ENCODE measurements at regions not wholly inside any gene's neighbourhood (a gene's known extent, or its start where the extent isn't known, plus 50 kb on each side); places are given as distances from the start of the nearest gene placed in this dataset.

DNA sequence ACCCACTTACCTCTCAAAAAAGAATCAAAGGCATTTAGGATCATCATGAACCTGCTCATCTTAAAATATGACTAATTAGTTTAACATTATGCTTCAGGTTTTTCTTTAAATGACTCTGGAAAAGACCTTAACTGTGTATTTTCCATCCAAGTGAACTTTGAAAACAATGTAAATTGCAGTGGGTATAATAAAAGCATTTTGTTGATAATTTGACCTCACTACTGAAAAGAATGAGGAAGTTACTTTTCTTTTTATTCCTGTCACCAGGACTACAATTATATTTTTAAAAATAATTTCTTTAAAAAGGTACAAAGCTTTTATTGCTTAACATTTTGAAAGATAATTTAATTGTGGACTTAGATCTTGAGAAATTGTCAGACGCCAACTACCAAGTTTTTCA is 249.9 kb downstream of the ALX1 start:
- no TSS peak for BruUV-seq (replicated peaks)
- DNase-seq = no peak
- no peak for TF ChIP-seq CTCF (IDR thresholded peaks at IDR 0.05; ENCODE audit: unreplicated experiment)
- CTCF ChIA-PET = no interaction called here
- Mint-ChIP-seq H3K27me3 (ENCODE audit: unreplicated experiment) (no peaks in the 10 kb centered on the region), H3K36me3 (ENCODE audit: insufficient read depth, unreplicated experiment) (no peaks in the 10 kb centered on the region), H3K4me1 (ENCODE audit: low read depth, unreplicated experiment) (no peaks in the 10 kb centered on the region), H3K4me3 (ENCODE audit: low read depth, unreplicated experiment) (no peak overlapping the region), H3K27ac (ENCODE audit: unreplicated experiment) (no peak overlapping the region), H3K9me3 (ENCODE audit: low read depth, unreplicated experiment) (no peaks in the 10 kb centered on the region)
- intact Hi-C loops (cut with micrococcal nuclease; ENCODE audit: unreplicated experiment) = no loop called here

DNA sequence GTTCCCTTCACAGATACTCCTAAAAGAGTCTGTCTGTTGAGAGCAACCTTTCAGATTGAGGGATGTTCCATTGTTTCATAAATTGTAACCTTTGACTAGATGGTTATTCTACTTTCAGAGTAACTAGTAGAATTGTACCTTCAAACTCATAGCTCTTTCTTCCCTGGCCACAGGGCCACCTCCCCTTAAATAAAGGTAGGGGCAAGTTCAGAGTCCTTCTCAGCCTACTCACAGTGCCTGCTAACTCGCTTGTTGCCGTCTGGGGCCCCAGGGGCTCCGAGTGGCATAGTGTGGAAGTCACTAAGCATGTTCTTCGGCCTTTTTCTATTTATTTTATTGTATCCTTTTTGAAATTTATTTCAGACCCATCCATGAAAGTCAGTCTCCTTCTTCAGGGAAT is 250.4 kb downstream of the ALX1 start:
- BruUV-seq (replicated peaks) = no TSS peak
- intact Hi-C loops (cut with micrococcal nuclease; ENCODE audit: unreplicated experiment) = no loop called here
- Mint-ChIP-seq H3K9me3 (ENCODE audit: low read depth, unreplicated experiment) (no peaks in the 10 kb centered on the region), H3K36me3 (ENCODE audit: insufficient read depth, unreplicated experiment) (no peaks in the 10 kb centered on the region), H3K4me1 (ENCODE audit: low read depth, unreplicated experiment) (no peaks in the 10 kb centered on the region), H3K27me3 (ENCODE audit: unreplicated experiment) (no peaks in the 10 kb centered on the region), H3K4me3 (ENCODE audit: low read depth, unreplicated experiment) (no peak overlapping the region), H3K27ac (ENCODE audit: unreplicated experiment) (no peak overlapping the region)
- CTCF ChIA-PET = no interaction called here
- no peak for DNase-seq
- no peak for TF ChIP-seq CTCF (IDR thresholded peaks at IDR 0.05; ENCODE audit: unreplicated experiment)

GRCh38 chr12:85531341-85531740 is 251.3 kb downstream of the ALX1 start:
- no peak overlapping the region for H3K4me3 Mint-ChIP-seq (ENCODE audit: low read depth, unreplicated experiment)
- H3K36me3 Mint-ChIP-seq (ENCODE audit: insufficient read depth, unreplicated experiment) = no peaks in the 10 kb centered on the region
- no peaks in the 10 kb centered on the region for H3K27me3 Mint-ChIP-seq (ENCODE audit: unreplicated experiment)
- H3K9me3 Mint-ChIP-seq (ENCODE audit: low read depth, unreplicated experiment) = no peaks in the 10 kb centered on the region
- H3K4me1 Mint-ChIP-seq (ENCODE audit: low read depth, unreplicated experiment) = no peaks in the 10 kb centered on the region
- no peak overlapping the region for H3K27ac Mint-ChIP-seq (ENCODE audit: unreplicated experiment)
- intact Hi-C loops (cut with micrococcal nuclease; ENCODE audit: unreplicated experiment) = no loop called here
- TF ChIP-seq CTCF (IDR thresholded peaks at IDR 0.05; ENCODE audit: unreplicated experiment) = no peak
- CTCF ChIA-PET = no interaction called here
- no TSS peak for BruUV-seq (replicated peaks)
- no peak for DNase-seq

GRCh38 chr12:85549640-85550039 is 269.6 kb downstream of the ALX1 start:
- Mint-ChIP-seq H3K27me3 (ENCODE audit: unreplicated experiment) (no peaks in the 10 kb centered on the region), H3K4me1 (ENCODE audit: low read depth, unreplicated experiment) (no peaks in the 10 kb centered on the region), H3K9me3 (ENCODE audit: low read depth, unreplicated experiment) (no peaks in the 10 kb centered on the region), H3K36me3 (ENCODE audit: insufficient read depth, unreplicated experiment) (no peaks in the 10 kb centered on the region), H3K27ac (ENCODE audit: unreplicated experiment) (no peak overlapping the region), H3K4me3 (ENCODE audit: low read depth, unreplicated experiment) (no peak overlapping the region)
- BruUV-seq (replicated peaks) = no TSS peak
- no peak for DNase-seq
- CTCF ChIA-PET = interaction anchor here (0.6 to 0.9 kb wide), 2 partner anchors 26 to 57 kb away, joined by 3 to 4 read pairs; no protein-coding TSS in a partner anchor
- TF ChIP-seq CTCF (IDR thresholded peaks at IDR 0.05; ENCODE audit: unreplicated experiment) = no peak
- intact Hi-C loops (cut with micrococcal nuclease; ENCODE audit: unreplicated experiment) = no loop called here

Data from Calu3 (cell line).